ENCODE measurements at regions not wholly inside any gene's neighbourhood (a gene's known extent, or its start where the extent isn't known, plus 50 kb on each side); places are given as distances from the start of the nearest gene placed in this dataset.

DNA sequence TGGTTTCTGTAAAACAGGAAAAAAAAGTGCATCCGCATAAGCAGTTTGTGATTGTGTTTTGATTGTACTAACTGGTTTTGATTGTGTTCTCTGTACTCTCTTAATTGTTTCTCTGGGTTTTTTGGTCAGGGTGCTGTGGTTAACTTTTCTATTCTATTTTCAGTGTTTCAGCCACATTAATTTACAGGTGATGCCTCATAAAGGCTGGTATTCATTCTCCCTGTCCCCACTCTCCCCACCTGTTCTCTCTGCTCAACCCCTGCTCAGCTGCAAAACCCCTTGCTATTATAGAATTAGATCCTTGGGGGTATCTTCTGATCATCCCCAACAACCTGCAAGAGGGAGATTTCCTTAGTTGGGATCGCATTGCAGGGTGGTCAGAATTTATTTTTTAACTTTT is 285.4 kb upstream of the AZI2 start:
- 82% methylated on average over 2 of the region's 2 CpGs for WGBS
- no peaks in the 10 kb centered on the region for H3K36me3 ChIP-seq
- no peak overlapping the region for H3K27ac ChIP-seq
- H3K4me1 ChIP-seq (replicated peaks), result no peaks in the 10 kb centered on the region
- H3K27me3 ChIP-seq (replicated peaks; ENCODE audit: insufficient read depth), result no peaks in the 10 kb centered on the region
- no peak for TF ChIP-seq POLR2A (IDR thresholded peaks at IDR 0.05)
- no peak for TF ChIP-seq POLR2AphosphoS5 (IDR thresholded peaks at IDR 0.05)
- TF ChIP-seq, protein P1, sequence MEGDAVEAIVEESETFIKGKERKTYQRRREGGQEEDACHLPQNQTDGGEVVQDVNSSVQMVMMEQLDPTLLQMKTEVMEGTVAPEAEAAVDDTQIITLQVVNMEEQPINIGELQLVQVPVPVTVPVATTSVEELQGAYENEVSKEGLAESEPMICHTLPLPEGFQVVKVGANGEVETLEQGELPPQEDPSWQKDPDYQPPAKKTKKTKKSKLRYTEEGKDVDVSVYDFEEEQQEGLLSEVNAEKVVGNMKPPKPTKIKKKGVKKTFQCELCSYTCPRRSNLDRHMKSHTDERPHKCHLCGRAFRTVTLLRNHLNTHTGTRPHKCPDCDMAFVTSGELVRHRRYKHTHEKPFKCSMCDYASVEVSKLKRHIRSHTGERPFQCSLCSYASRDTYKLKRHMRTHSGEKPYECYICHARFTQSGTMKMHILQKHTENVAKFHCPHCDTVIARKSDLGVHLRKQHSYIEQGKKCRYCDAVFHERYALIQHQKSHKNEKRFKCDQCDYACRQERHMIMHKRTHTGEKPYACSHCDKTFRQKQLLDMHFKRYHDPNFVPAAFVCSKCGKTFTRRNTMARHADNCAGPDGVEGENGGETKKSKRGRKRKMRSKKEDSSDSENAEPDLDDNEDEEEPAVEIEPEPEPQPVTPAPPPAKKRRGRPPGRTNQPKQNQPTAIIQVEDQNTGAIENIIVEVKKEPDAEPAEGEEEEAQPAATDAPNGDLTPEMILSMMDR (IDR thresholded peaks at IDR 0.05), result no peak
- H3K4me3 ChIP-seq, result no peak overlapping the region
- no peaks in the 10 kb centered on the region for H3K9me3 ChIP-seq
- DNase-seq (ENCODE audit: low spot score), result no peak
- intact Hi-C loops (cut with DNase I), result no loop called here

DNA sequence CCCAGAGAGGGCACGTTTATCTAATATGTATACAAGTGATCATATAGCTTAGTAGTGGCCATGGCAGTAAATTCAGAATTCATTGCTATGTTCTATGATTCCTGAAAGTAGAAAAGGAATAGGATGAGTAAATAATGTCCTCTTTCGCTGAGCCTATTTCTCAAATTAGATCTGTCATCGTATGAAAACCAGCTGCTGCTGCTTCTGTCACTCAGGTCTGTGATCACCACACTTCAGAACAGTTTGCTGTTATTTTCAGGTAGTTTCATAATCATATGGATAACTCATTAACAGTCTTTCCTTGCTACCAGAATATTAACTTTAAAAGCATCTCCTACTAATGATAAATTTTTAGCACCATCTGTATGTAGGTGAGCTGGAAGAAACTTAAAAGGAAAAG is 289.1 kb upstream of the AZI2 start:
- Histone ChIP-seq H3K9me3 (no peaks in the 10 kb centered on the region), H3K27ac (no peak overlapping the region), H3K27me3 (replicated peaks; ENCODE audit: insufficient read depth) (no peaks in the 10 kb centered on the region), H3K4me1 (replicated peaks) (no peaks in the 10 kb centered on the region), H3K4me3 (no peak overlapping the region), H3K36me3 (no peaks in the 10 kb centered on the region)
- 71% methylated on average over 3 of the region's 3 CpGs for WGBS
- intact Hi-C loops (cut with DNase I), result no loop called here
- TF ChIP-seq, protein P1 (IDR thresholded peaks at IDR 0.05), result no peak
- TF ChIP-seq POLR2AphosphoS5 (IDR thresholded peaks at IDR 0.05), result no peak
- TF ChIP-seq POLR2A (IDR thresholded peaks at IDR 0.05), result no peak
- DNase-seq (ENCODE audit: low spot score), result no peak

DNA sequence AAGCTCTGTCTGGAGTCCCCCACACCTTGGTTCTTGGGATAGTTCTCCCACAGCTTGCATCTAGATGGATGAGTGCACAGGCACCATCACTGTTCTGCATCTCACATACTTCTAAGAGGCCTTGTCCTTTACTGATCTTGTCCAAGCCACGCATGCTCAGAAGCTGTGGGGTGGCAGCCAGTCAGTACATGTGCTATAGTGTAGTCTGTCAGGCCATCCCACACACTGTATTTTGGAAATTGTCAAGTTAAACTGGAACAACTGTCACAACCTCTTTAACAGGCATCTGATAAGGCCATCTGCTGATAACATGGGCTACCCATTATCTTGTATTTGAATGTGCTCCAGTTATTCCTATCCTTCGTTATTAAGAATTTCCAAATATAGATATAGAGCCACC is 296.5 kb upstream of the AZI2 start:
- intact Hi-C loops (cut with DNase I), result no loop called here
- 81% methylated on average over 2 of the region's 2 CpGs for WGBS
- no peaks in the 10 kb centered on the region for H3K36me3 ChIP-seq
- TF ChIP-seq POLR2A (IDR thresholded peaks at IDR 0.05) (no peak), POLR2AphosphoS5 (IDR thresholded peaks at IDR 0.05) (no peak)
- TF ChIP-seq, protein P1 (IDR thresholded peaks at IDR 0.05), result no peak
- no peaks in the 10 kb centered on the region for H3K27me3 ChIP-seq (replicated peaks; ENCODE audit: insufficient read depth)
- no peak for DNase-seq (ENCODE audit: low spot score)
- H3K27ac ChIP-seq, result no peak overlapping the region
- no peaks in the 10 kb centered on the region for H3K4me1 ChIP-seq (replicated peaks)
- no peaks in the 10 kb centered on the region for H3K9me3 ChIP-seq
- no peak overlapping the region for H3K4me3 ChIP-seq

DNA sequence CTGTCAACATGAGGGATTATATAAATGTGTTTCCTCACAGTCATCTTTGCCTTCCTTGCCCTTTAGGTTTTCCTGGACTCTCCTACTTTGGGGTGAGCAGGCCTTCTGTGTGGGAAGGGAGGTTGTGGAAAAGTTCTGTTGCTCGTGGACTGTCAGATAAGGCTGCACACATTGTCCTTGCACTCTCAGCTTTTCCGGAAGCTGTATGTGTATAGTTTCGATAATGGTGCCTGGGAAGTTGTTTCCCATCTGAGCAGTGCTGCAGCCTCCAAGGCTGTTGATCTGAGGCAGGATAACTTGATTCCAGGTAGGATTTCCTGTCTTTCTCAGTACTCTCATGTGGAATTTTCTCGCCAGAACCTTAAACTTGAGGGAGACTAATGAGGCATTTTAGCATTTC is 297.8 kb upstream of the AZI2 start:
- intact Hi-C loops (cut with DNase I), result no loop called here
- no peaks in the 10 kb centered on the region for H3K9me3 ChIP-seq
- H3K27ac ChIP-seq, result no peak overlapping the region
- no peaks in the 10 kb centered on the region for H3K4me1 ChIP-seq (replicated peaks)
- DNase-seq (ENCODE audit: low spot score), result no peak
- no peaks in the 10 kb centered on the region for H3K27me3 ChIP-seq (replicated peaks; ENCODE audit: insufficient read depth)
- TF ChIP-seq POLR2A (IDR thresholded peaks at IDR 0.05) (no peak), POLR2AphosphoS5 (IDR thresholded peaks at IDR 0.05) (no peak)
- TF ChIP-seq, protein P1 (IDR thresholded peaks at IDR 0.05), result no peak
- 81% methylated on average over 4 of the region's 4 CpGs for WGBS
- H3K4me3 ChIP-seq, result no peak overlapping the region
- no peaks in the 10 kb centered on the region for H3K36me3 ChIP-seq

DNA sequence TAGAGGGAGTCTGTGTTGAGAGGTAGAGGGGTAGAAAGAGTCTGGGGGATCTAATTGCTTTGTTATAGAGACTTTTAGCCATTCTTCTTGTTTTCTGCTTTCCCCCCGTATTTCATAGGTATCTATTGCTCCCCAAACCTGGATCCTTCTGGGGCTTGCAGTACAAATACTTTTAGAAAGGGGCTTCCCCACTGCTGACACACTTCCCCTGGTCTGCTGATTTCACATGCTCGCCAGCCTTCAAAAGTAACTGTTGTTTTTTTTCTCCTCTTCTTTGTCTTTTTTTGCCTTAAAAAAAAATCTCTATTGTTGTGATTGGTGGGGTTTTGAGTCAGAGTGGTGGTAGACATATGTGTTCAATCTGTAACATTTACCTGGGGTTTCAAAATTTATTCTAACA is 300.6 kb upstream of the AZI2 start:
- H3K9me3 ChIP-seq, result no peaks in the 10 kb centered on the region
- TF ChIP-seq, protein P1 (IDR thresholded peaks at IDR 0.05), result no peak
- TF ChIP-seq POLR2AphosphoS5 (IDR thresholded peaks at IDR 0.05) (no peak), POLR2A (IDR thresholded peaks at IDR 0.05) (no peak)
- 100% methylated on average over 2 of the region's 2 CpGs for WGBS
- intact Hi-C loops (cut with DNase I), result no loop called here
- H3K27me3 ChIP-seq (replicated peaks; ENCODE audit: insufficient read depth), result no peaks in the 10 kb centered on the region
- H3K4me1 ChIP-seq (replicated peaks), result no peaks in the 10 kb centered on the region
- H3K4me3 ChIP-seq, result no peak overlapping the region
- DNase-seq (ENCODE audit: low spot score), result no peak
- H3K36me3 ChIP-seq, result no peaks in the 10 kb centered on the region
- no peak overlapping the region for H3K27ac ChIP-seq
